Kasumi-1 (cell line): ENCODE measurements at regions not wholly inside any gene's neighbourhood (a gene's known extent, or its start where the extent isn't known, plus 50 kb on each side); places are given as distances from the start of the nearest gene placed in this dataset.

Source experiments
- DNase-seq, 2 experiments: peaks; one replicate each; lab custom pipeline; 2025; lab: John Stamatoyannopoulos, UW

DNA sequence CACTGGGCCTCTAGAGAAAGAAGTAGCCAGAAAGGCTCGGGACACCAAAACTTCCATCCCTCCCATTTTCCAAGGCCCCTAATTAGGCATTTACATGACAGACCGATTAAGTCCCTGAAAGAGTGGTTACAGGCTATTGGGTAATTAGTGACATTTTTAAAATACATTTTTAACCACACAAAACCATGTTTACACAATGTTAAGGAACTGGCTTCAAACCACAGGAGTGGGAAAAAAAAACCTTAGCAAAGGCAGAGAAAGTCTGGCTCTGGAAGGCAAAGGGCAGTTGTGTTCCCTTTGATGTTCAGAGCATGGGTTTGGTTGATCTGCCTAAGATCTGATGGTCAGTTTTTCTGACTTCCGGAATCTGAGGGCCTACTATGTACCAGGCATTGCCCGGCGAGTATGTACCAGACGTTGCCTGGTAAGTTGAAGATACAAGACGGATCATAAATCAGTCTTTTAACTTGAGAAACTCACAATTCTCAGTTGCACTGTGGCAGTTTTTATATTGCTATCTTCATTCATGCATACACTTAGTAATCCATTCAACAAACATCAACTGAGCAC, 576.5 kb downstream of the MED13L start:
- DNase-seq = no peak

DNA sequence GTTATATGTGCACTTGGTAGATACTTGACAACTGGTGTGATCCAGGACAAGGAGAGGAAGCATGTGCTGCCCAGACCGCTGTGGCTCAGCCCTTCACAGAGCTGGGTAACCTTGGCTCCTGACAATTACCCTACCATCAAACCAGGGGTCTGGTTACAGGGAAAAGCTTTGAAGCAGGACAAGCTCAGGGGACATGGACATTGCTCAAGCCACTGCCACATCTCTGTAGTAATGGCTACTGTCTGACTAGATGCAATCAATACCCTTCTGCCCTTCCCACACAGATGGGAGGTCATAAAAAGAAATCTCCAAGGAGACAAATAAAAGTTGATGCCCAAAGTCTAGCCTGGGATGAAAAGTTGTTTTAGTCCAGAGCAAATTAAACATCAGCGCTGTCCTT, 577.4 kb downstream of the MED13L start:
- no peak for DNase-seq

DNA sequence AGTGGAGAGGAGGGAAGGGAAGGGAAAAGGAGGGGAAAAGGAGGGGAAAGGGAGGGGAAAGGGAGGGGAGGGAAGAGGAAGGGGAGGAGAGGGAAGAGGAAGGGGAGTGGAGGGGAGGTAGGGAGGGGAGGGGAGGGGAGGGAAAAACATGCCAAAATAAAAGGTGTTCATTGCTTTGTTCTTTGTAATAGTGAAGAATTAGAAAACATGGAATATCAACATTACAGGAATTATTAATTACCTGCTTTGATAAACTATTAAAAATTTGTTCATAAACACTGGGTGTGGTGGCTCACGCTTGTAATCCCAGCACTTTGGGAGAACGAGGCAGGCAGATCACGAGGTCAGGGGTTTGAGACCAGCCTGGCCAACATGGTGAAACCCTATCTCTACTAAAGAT, 579.2 kb downstream of the MED13L start:
- DNase-seq = no peak

DNA sequence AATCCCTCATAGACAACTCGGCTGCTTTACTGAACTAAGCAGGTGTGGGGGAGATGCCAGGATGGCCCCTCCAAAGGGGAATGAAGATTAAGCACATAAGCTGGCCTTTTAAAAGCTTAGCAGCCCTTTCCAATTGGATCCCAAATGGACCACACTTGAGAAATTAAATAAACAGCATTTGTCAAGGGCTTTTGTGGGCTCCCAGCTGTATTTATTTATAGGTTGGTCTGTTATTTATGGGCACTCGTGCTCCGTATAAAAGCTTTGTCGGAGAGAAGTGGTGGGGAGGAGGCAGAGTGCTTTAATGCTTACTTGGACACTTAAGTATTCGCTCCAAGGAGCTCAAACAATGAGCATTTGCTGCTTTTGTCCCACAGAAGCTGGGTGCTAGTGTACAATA, 580.2 kb downstream of the MED13L start:
- no peak for DNase-seq

DNA sequence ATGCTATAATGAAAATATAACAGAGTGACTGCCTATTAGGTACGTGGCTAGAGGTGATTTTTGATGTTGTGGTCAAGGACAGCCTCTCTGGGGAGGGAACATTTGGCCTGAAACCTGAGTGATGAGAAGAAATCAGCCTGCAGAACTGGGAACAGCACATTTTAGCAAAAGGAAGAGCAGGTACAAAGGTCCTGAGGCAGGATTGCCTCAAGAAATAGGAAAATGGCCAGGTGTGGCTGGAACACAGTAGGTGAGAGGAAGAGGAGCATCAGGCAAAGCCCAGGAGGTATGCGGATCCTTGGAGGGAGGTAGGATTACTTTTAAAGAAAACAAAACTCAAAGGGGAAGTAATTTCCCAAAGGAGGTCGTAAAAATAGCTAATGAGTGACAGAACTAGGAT, 582.9 kb downstream of the MED13L start:
- no peak for DNase-seq

DNA sequence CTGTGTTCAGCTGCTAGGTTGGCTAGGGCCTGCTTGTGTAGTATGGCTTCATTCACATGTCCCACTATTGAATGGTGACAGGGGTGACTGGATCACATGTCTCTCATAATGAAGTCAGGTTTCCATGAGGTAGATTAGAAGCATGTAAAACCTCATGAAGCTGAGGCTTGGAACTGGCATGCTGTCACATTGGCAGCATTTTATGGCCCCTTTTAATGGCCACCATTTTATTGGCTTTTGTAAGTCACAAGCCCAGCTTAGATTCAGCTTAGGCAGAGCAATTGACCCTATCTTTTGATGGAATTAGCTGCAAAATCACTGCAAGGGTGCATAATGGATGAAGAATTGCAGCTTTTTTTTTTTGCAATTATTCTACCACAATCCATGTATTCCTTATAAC, 583.5 kb downstream of the MED13L start:
- no peak for DNase-seq

DNA sequence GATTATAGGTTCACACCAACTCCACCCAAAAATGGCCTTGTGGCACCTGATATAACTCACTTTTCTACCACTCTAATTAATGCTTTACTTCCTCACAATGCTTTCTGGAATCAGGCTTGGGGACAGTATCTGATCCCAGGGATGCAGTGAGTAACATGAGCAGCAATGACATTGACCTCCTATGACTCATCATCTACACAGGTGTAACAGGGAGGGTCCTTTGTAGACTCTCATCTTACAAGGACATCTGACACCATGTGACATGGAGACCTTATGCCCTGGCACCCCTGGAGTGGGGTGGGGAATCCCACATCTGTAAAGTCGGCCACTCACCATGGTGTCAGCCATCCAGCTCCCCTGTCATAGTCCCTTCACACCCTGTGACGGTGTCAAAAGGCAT, 586.4 kb downstream of the MED13L start:
- DNase-seq = no peak

DNA sequence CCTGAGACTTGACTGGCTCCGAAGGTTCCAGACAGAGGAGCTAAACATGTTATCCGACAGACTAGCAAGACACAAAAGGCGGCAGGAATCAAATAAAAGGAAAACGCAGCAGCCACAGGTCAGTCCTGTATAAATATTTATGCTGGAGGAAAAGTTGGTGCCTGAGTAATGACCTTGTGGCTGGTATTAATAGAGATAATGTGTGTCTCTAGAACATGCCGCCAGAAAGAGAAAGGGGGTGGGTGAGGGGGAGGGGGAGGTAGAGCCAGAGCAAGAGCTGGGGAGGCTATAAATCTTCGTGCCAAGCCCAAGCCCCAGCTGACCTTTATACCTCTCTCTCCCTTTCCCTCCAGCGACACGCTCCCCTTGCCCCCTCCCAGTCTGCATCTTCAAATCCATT, 590.4 kb downstream of the MED13L start:
- no peak for DNase-seq

DNA sequence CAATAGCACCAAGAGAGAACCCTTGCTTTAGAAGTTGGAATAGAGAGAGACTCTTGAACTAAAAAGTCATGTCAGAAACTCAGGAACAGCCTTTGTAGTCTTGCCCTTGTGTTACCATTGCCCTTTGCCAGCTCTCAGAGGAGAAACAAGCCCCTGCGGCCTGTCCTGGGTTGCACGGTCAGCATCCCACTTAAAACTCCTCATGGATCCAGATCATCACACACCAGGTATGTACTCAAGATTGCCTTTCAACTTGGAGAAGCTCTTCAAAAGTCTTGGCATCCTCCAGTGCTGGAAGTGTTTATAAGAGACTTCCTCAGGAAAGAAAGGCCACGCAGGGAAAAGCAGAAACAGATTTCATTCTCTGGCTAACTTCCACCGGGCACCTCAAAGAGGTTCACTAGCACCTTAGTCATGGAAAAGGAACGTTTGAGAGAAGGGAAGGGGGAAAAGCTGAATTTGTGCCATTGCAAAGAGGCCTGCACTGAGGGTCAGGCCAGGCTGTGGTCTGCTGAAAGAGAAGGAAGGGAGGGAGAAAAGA, 594.2 kb downstream of the MED13L start:
- no peak for DNase-seq

DNA sequence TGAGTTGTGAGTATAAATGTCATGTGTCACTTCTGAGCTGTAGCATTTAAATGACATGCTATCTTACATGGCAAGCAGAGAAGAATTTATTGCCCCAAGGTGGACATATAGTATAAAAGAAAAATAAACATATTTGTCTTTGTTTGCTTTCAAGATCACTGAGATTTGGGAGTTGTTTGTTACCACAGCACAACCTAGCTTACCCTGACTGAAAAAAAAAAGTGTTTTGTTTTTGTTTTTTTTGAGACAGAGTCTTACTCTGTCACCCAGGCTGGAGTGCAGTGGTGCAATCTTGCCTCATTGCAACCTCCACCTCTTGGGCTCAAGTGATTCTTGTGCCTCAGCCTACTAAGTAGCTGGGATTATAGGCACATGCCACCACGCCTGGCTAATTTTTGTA, 596.5 kb downstream of the MED13L start:
- DNase-seq = no peak

DNA sequence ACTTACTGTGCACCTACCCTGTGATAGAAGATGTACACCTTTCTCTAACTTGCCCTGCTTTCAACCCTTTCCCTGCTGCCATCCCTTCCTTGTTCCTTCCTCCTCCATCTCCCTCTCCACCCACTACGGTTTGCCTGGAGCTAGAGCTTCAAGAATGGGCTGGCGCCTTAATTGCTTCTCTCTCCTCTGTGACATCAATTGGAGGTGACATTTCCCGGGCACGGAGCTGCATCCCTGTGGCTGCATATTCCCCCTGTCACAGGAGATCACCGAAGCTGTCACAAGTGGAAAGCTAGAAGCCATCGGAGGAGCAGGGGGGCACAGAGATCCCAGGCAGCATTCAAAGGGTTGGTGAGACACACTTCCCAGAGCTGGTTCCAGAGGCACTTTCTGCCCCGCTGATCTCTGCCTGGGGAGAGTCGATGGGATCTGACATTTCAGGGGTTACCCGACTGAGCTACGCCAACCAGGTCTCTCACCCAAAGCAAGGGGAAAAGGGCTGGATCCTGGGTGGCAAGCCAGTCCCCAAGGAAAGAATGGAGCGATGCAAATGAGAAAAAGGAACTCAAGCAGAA, 604.9 kb downstream of the MED13L start:
- DNase-seq = no peak

DNA sequence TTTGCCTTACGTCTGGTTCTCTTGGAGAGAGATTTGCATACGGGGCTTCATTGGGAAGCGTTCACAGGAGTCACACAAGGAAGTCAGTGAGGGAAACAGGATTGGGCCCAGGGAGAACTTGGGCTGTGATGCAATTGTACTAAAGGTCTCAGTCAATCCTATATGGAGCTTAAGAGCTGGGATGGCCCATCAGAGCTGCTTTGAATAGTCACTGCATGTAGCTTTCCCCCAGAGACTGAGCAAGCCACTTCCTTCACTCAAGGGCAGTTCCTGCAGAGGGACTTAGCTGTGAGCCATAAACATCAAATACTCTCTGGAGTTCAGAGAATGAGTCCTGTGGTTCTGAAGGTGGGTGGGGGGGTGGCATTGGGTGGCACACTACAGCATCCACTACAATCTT, 605.4 kb downstream of the MED13L start:
- no peak for DNase-seq

DNA sequence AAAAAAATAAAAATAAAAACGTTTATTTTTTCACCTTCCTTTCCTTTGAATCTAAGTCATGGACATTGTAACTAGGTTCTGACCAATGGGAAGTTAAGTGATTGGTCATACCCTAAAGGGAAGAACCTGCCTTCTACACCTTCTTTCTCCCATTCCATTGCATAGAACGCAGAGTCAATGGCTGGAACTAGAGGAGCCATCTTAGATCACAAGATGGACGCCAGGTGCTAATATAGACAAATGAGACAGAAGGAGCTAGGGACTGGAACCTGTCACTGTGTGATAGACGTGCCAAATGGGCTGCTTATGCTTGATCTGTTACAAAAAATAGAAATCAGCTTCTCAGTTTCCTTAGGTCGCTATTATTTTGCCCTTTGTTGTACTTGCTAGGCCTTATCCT, 606.6 kb downstream of the MED13L start:
- no peak for DNase-seq

DNA sequence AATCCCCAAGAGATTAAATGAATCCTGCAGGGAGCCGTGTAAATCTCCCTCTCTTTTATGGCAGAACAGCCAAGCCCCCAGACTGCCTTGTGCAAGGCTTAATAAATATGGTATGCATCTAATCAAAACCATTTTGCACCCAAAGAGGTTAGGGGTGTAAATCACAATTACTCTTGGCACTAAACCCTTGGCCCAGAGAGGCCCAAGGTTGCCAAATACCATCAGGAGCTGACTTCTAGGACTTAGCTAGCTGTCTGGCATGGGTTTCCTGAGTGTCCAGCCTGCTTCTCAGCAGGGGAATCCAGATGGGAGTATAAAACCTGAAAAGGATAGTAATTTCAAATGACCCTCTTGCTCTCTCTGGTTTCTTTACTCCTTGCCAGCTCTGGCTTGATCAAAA, 610.4 kb downstream of the MED13L start:
- DNase-seq = no peak

DNA sequence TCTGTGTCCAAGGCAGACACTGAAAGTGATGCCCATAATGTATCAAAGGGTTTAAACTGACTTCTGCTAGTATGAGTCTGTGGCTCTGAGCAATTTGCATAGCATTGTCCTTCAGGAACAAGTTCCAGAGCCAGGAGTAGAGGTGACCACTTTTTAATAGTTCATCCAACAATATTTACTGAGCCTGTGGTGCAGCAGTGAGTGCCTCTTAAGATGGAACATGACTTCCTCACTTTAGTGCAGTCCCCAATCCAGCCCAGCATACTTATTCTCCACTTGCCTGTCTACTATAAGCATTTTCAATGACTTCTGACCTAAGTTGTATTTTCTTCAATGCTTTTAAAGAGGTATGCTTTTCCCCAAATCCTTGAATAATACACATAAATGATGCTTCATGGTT, 611.3 kb downstream of the MED13L start:
- DNase-seq = no peak

DNA sequence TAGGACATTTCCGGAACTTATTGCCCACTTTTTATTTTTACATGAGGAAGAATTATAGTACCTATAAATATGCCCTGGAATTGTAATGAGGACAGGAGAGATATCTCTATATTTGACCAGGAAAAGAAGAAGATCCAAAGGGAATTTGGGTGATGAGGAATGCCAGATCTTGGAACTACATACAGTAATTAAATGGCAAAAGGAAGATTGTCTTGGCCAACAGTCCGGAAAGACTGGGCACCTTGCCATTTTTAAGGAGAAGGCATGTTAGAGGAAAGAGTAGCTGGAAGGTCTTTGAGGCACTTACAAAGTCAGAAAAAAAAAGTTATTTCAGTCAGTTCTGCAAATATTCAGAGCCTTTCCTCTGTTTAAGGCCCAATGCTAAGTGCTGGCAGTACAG, 616.4 kb downstream of the MED13L start:
- DNase-seq = no peak

DNA sequence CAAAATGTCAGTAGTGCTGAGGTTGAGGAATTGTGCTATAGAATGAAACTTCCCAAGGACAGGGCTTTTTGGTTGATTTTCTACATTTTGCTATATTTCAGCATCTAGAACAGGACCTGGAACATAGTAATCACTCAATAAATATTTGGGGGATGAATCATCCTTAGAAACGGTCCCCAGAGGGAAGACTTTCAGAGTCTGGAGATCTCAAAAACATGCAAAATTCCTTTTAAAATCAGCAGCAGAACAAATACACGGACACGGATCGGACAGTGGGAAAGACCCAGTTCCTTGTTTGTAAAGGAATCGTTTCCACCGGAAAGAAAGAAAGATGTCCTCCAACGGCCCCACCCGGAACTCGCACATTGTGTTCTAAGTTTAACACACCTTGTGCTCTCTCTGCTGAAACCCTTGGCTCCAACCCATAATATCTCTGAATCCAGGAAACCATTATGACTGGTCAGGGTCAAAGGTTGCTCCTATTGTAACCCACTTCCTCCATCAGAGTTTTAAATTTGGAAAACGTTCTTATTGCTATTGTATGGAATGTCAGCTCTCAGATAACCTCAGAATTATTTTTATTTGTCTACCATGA, 617.2 kb downstream of the MED13L start:
- no peak for DNase-seq

DNA sequence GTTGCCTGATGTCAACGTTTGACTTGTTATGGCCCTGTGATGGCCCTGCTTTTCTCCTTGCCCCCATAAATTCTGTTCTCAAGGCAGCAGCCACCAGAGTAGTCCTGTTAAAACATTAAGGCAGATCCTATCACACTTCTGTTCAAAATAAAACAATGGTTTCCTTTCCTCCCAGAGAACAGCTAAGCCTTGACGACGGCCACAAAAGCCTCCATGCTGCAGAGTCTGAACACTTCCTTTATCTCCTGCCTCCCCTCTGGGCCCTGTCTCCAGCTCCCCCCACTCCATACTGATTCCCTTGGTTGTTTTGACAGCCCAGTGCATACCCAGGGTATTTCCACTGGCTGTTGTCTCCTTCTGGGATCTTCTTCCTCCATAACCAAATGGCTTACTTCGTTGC, 618.1 kb downstream of the MED13L start:
- no peak for DNase-seq

DNA sequence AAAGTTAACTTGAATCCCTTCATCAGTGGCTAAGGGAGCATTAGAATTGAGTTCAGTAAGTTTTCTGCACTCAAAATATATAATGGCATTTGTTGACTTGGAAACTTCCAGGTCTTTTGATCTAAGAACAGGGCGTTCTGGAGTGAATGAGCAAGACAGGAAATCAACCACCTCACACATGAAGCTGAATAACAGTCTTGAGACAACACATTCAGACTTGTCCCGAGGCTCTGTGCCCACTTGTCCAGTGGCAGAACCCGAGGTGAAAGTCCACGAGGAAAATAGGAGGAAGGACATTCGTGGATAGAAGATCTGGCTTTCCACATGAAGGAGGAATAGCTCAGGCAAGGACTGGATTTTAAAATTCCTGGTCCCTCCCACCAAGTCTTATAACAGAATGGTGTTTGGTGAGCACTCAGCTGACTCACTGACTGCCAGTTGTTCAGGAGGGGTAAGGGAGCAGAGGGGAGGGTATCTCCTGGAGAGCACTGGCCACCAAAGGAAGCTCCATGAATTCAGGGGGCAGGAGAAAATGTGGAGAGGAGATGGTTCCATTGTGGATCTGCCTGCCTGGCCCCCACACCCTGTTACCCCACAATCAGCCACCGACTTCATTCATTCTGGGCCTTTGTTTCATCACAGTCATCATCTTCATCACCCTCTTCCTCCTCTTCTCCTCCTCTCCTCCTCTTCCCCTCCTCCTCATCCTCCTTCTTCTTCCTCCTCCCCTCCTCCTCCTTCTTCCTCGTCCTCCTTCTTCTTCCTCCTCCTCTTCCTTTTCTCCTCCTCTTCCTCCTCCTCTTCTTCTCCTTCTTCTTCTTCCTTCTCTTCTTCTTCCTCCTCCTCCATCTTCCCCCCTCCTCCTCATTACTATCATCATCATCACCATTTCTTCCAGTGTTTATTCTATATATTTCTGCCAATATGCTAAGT, 620.1 kb downstream of the MED13L start:
- DNase-seq = no peak

DNA sequence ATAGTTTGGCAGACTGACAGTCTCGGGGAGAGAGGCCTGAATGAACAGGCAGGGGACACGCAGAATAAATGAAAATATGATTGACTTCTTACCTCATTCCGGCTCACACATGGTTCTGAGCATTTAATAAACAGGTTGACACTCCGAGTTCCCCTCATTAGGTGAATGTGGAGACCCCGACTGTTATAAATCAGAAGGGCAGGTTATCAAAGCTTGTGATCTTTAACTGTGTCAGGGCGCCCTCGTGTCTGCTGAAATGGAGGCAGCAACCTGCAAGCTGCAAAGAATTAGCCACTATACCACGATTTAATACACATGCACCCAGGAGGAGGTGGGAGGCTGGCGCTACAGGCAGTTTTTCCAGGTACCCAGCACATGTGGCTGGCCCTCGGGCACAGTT, 627.5 kb downstream of the MED13L start:
- no peak for DNase-seq

DNA sequence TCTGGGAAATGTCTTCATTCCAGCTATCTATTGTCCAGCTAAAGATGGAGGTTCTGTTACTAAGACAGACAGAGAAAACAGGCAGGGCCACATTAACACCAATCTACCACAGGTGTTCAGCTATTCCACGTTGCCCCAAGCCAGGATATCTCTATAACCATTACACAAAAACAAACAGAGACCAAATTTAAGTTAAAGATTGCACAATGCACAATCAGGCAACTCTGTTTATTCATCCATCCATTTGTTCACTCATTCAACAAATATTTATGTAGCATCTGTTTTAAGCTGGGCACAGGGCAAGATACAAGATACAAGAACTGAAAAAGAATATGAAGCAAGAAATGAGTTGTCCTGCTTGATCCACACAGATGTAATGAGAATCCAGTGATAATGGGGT, 629.0 kb downstream of the MED13L start:
- DNase-seq = no peak

DNA sequence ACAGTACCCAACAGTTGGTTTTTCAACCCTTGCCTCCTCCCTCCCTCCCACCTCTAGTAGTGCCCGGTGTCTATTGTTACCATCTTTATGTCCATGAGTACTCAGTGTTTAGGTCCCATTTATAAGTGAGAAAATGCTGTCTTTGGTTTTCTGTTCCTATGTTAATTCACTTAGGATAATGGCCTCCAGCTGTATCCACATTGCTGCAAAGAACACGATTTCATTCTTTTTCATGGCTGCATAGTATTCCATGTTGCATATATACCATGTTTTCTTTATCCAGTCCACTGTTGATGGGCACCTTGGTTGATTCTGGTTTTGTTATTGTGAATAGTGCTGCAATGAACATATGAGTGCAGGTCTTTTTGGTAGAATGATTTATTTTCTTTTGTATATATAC, 631.3 kb downstream of the MED13L start:
- no peak for DNase-seq

DNA sequence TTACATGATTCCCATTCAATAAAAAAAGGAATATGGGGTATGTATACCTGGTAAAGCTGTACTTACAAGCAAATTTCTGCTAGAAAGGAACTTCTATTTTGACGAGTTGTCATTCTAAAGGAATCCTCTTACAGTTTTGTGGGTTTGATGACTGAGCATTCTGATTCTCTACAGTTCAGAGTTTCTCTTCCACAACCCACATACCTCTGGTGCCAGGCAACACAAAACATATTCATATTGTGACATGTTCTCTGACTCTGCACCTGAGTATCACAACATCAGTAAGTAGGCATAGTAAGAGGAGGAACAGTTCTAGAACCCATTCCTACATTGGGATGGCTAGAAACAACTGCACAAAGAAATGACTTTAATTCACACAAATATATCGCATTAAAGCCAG, 636.6 kb downstream of the MED13L start:
- no peak for DNase-seq
